IPS-20b (cell line): ENCODE measurements at regions not wholly inside any gene's neighbourhood (a gene's known extent, or its start where the extent isn't known, plus 50 kb on each side); places are given as distances from the start of the nearest gene placed in this dataset.
"Not testable (repeated sequence)": the region's sequence is repeated elsewhere in the genome, so short reads cannot be mapped to it uniquely, and the experiment has no call there.

Source experiments
- H3K27ac ChIP-seq: one replicate; pipeline ENCODE4 v1.5.1; 2013; ENCODE audit warnings: low read length
- H3K27me3 ChIP-seq: 2 replicates; pipeline ENCODE4 v1.6.1; 2013; ENCODE audit warnings: mild to moderate bottlenecking, low read length, inconsistent platforms; ENCODE audit not compliant: insufficient read depth
- H3K36me3 ChIP-seq: 2 replicates; pipeline ENCODE4 v1.6.1; 2013; ENCODE audit warnings: low read depth, mild to moderate bottlenecking, inconsistent platforms, low read length, moderate library complexity; ENCODE audit not compliant: insufficient read depth
- H3K4me1 ChIP-seq: 2 replicates; pipeline ENCODE4 v1.6.1; 2013; ENCODE audit warnings: mild to moderate bottlenecking, control low read depth, inconsistent platforms, low read length, moderate library complexity; ENCODE audit not compliant: insufficient read depth
- H3K4me3 ChIP-seq: 2 replicates; pipeline ENCODE4 v1.5.1; 2013; ENCODE audit warnings: mild to moderate bottlenecking, low read length, inconsistent platforms
- H3K9ac ChIP-seq: 2 replicates; pipeline ENCODE4 v1.6.1; 2013; ENCODE audit warnings: low read depth, mild to moderate bottlenecking, inconsistent platforms, low read length, moderate library complexity
- H3K9me3 ChIP-seq: 2 replicates; pipeline ENCODE4 v1.6.1; 2013; ENCODE audit warnings: mild to moderate bottlenecking, low read depth, low read length, inconsistent platforms; ENCODE audit not compliant: insufficient read depth

GRCh38 chr17:30641428-30641827 lies 164.2 kb downstream of the GOSR1 start:
- not testable (repeated sequence) for H3K4me3 ChIP-seq, H3K27me3 ChIP-seq, H3K27ac ChIP-seq, H3K9ac ChIP-seq, H3K4me1 ChIP-seq, H3K9me3 ChIP-seq, H3K36me3 ChIP-seq

GRCh38 chr17:30639391-30639790 lies 162.2 kb downstream of the GOSR1 start:
- not testable (repeated sequence) for H3K4me3 ChIP-seq, H3K27me3 ChIP-seq, H3K4me1 ChIP-seq, H3K36me3 ChIP-seq, H3K9me3 ChIP-seq, H3K9ac ChIP-seq, H3K27ac ChIP-seq

GRCh38 chr17:30638968-30639367 lies 161.8 kb downstream of the GOSR1 start:
- H3K36me3 ChIP-seq, H3K27ac ChIP-seq, H3K9ac ChIP-seq, H3K4me3 ChIP-seq, H3K4me1 ChIP-seq, H3K27me3 ChIP-seq, H3K9me3 ChIP-seq: not testable (repeated sequence)

- not testable (repeated sequence) for H3K4me3 ChIP-seq, H3K9ac ChIP-seq, H3K27ac ChIP-seq, H3K4me1 ChIP-seq, H3K27me3 ChIP-seq, H3K9me3 ChIP-seq
- peaks cover 12% of the 10 kb centered on the region; the same call in 1 of the 2 replicates for H3K36me3 ChIP-seq
Measured at GRCh38 chr17:30631651-30632050, 154.4 kb downstream of the GOSR1 start.

- not testable (repeated sequence) for H3K9ac ChIP-seq, H3K4me1 ChIP-seq, H3K4me3 ChIP-seq, H3K27ac ChIP-seq, H3K36me3 ChIP-seq, H3K9me3 ChIP-seq, H3K27me3 ChIP-seq
Measured at GRCh38 chr17:30625380-30625779, 148.2 kb downstream of the GOSR1 start.

- not testable (repeated sequence) for H3K36me3 ChIP-seq, H3K27ac ChIP-seq, H3K9me3 ChIP-seq, H3K9ac ChIP-seq, H3K4me3 ChIP-seq, H3K4me1 ChIP-seq, H3K27me3 ChIP-seq
Measured at GRCh38 chr17:30624180-30624579, 147.0 kb downstream of the GOSR1 start.

- H3K27ac ChIP-seq, H3K36me3 ChIP-seq, H3K4me3 ChIP-seq, H3K4me1 ChIP-seq, H3K27me3 ChIP-seq, H3K9me3 ChIP-seq, H3K9ac ChIP-seq: not testable (repeated sequence)
Measured at GRCh38 chr17:30609682-30610081, 132.5 kb downstream of the GOSR1 start.

- Histone ChIP-seq H3K4me1 (peaks cover 7% of the 10 kb centered on the region; the same call in 1 of the 2 replicates), H3K36me3 (no peaks in the 10 kb centered on the region), H3K9ac (no peak overlapping the region), H3K9me3 (no peaks in the 10 kb centered on the region), H3K4me3 (no peak overlapping the region), H3K27ac (no peak overlapping the region), H3K27me3 (no peaks in the 10 kb centered on the region)
Measured at GRCh38 chr17:30605523-30605922, 128.3 kb downstream of the GOSR1 start.

GRCh38 chr17:30605027-30605426 lies 127.8 kb downstream of the GOSR1 start:
- H3K9me3 ChIP-seq = no peaks in the 10 kb centered on the region
- H3K9ac ChIP-seq = no peak overlapping the region
- H3K36me3 ChIP-seq = no peaks in the 10 kb centered on the region
- H3K27ac ChIP-seq = no peak overlapping the region
- no peaks in the 10 kb centered on the region for H3K27me3 ChIP-seq
- H3K4me1 ChIP-seq = peaks cover 7% of the 10 kb centered on the region; the same call in 1 of the 2 replicates
- no peak overlapping the region for H3K4me3 ChIP-seq

GRCh38 chr17:30602396-30602795 lies 125.2 kb downstream of the GOSR1 start:
- H3K4me3 ChIP-seq = peak overlapping the region; percentile 69; the same call in 1 of the 2 replicates
- H3K9ac ChIP-seq, H3K9me3 ChIP-seq, H3K27ac ChIP-seq, H3K4me1 ChIP-seq, H3K27me3 ChIP-seq, H3K36me3 ChIP-seq: not testable (repeated sequence)

- not testable (repeated sequence) for H3K27ac ChIP-seq, H3K9me3 ChIP-seq, H3K4me1 ChIP-seq, H3K27me3 ChIP-seq, H3K36me3 ChIP-seq
- peak overlapping the region; percentile 63; the same call in 1 of the 2 replicates for H3K9ac ChIP-seq
- peak overlapping the region; percentile 69 for H3K4me3 ChIP-seq
Measured at GRCh38 chr17:30601984-30602383, 124.8 kb downstream of the GOSR1 start.

- no peaks in the 10 kb centered on the region for H3K27me3 ChIP-seq
- H3K9me3 ChIP-seq = no peaks in the 10 kb centered on the region
- peak overlapping the region; percentile 94; the same call in 1 of the 2 replicates for H3K9ac ChIP-seq
- peak overlapping the region; percentile 98 for H3K4me3 ChIP-seq
- peaks cover 7% of the 10 kb centered on the region; the same call in 1 of the 2 replicates for H3K4me1 ChIP-seq
- H3K27ac ChIP-seq = no peak overlapping the region
- H3K36me3 ChIP-seq = no peaks in the 10 kb centered on the region
Measured at GRCh38 chr17:30600830-30601494, 123.8 kb downstream of the GOSR1 start.
